ENCODE measurements at regions not wholly inside any gene's neighbourhood (a gene's known extent, or its start where the extent isn't known, plus 50 kb on each side); places are given as distances from the start of the nearest gene placed in this dataset.

DNA sequence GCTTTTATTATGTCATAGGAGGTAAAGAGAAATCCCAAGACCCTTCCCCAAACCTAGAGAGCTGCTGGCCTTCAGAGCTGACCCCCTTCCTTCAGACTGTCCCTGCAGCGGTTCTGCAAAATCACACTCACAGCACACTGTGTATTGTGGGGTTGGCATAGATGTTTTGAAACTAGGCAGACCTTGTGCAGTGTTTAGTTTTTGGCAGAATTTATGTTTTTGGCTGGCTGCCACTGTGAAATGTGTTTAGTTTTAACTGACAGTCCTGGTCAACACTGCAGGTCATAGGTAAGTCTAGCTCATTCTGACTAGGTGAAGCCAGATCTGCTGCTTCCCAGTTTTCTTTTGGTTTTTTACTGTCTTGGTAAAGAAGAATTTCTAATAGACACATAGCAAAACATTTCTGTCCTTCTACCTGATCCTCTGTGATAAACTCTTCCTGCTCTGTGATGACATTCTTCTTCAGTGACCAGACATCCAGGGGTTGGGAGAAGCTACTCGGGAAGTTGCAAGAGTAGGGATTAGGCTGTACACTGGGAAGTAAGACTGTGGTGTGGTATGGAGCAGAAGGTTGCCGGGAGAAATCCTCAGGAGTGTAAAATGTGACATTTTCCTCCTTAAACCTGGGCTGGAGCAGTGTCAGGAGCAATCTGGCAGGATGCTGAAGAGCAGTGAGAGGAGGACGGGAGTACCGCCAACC is 209.6 kb upstream of the MCTP2 start:
- in situ Hi-C loops (cut with HindIII; ENCODE audit: low sequenced_read_pairs), result no loop called here

DNA sequence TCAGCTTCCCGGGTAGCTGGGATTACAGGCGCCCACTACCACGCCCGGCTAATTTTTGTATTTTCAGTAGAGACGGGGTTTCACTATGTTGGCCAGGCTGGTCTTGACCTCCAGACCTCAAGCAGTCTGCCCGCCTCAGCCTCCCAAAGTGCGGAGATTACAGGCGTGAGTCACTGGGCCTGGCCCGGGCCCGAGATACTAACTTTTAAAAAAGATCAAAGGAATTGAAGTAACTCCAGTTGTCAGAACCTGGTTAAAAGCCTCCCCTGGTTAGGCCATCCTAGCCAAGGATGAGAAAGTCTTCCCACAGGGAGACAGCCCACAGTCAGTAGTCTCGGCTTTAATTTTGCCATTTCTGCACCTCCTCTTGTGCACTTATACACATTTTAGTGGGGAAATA is 212.3 kb upstream of the MCTP2 start:
- in situ Hi-C loops (cut with HindIII; ENCODE audit: low sequenced_read_pairs), result no loop called here

DNA sequence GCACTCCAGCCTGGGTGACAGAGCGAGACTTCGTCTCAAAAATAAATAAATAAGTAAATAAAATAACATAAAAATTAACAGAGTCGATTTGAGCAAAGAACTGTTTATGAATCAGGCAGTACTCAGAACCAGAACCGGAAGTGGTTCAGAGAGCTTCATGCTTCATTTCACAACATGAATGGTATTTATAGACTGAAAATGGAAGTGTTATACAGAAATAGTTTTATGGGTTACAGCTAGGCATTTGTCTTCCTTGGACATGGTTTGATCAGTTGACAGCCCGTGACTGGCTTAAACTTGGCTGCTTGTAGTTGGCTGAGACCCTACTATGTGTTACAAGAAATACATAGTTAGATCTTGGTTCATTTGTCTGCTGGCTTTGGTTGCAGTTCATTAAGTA is 216.0 kb upstream of the MCTP2 start:
- in situ Hi-C loops (cut with HindIII; ENCODE audit: low sequenced_read_pairs), result no loop called here

DNA sequence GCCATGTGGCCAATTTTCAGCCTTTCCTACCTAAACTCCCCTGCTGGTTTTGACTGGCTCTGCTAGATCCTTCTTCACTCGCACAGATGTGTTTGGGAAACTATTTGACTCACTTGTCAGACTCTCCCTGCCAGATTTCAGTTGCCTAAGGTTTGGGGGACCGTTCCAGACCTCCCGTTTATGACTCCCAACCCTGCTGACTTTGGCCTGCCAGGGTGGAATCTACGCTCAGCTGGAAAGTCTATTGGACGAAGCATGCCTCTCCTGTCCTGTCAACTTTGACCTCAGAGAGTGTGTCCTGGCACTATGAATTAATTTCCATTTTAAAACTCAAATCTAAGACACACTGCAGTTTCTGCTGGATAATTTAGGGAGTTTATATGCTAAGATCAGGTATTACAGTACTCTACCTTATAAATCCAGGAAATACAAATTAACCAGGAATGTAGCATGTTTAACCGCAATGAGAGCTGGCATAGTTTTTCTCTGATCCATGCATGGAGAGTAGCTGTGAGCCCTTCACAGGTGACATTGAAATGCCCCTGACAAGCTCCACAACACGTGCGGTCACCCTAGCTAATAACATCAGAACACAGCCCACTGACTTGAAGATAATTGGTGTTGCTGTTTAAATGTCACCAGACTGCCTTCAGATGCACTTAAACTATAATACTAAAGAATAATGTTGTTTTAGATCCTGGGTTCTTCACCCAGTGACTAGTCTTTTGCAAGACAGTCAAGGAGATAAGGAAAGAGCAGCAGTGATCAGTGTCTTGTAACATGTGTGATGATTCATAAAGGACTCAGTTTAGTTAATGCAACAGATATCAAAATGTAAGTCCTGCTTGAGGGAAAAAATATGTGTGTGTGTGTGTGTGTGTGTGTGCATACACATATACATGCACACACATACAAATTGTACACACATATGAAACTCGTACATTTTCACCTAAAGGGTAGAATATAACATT is 223.0 kb upstream of the MCTP2 start:
- in situ Hi-C loops (cut with HindIII; ENCODE audit: low sequenced_read_pairs), result no loop called here

DNA sequence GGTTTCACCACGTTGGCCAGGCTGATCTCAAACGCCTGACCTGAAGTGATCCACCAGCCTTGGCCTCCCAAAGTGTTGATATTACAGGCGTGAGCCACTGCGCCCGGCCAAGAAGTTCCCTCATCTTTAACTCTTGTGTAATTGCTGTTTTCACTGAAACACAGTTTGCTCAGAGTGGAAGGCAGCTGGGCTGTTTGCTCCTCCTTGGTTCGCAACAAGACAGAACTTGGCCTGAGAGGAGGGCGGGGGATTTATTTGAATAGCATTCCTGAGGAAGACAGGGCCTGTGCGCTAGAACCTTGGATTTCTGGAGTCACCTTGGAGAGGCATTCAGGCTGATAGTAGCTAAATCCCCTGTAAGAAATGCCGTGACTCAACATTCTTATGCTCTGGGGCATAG is 226.7 kb upstream of the MCTP2 start:
- in situ Hi-C loops (cut with HindIII; ENCODE audit: low sequenced_read_pairs), result no loop called here

DNA sequence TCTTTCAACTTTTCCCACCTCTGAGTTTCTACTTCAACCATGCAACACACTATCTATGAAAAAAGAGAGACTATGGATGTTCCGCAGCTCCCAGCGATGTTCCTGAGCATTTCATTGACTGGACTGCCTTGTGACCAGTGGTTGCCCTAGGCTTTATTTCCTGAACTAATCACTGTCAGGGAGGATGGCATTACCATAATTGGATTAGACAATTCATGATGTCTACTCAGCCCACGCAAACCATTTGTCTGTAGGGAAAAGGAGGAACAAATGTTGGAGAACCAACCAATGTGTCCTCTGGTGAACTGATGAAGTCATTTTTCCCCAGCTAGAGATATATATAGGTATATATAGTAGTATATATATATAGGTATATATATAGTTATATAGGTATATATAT is 229.3 kb upstream of the MCTP2 start:
- in situ Hi-C loops (cut with HindIII; ENCODE audit: low sequenced_read_pairs), result no loop called here

DNA sequence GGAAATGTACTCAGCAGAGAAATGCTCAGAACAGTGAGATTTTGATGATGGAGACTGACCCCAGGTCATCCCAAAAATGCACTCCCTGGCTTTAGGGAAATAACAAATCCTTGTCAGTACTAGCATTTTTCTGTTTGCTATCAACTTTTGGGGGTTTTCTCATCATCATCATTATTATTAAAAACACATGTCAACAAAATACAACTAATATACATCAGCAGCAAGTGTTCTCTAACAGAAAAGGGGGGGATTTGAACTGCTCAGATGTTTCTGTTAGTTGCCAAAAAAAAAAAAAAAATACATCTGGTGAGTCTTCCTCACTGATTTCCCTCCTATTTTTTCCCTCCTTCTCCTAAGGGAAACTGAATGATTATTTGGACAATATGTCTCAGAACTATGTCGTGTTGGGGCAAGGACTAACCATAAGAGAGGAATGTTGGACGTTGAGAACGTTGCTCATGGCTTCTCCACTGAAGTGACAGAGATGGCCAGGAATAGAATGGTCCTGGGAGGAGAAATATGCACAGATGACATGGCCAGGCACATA is 230.0 kb upstream of the MCTP2 start:
- in situ Hi-C loops (cut with HindIII; ENCODE audit: low sequenced_read_pairs), result no loop called here

DNA sequence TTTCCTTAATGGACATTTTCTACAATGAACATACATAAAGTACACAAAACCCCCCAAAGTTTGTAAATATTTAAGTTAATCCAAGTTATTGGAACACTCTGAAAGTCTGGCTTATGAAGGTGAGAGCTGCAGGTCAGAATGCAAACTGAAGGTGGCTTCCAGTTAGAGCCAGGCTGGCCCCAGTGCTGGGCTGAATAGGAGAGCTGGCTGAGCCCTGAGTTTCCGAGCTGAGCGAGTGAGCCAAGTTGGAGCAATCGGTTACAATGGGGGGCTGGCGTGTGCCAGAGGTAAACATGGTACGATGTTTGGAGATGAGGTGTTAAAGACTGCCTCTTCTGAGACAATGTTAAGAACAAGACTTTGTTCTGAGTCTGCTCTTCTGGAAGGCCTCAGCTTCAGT is 230.8 kb upstream of the MCTP2 start:
- in situ Hi-C loops (cut with HindIII; ENCODE audit: low sequenced_read_pairs), result no loop called here

DNA sequence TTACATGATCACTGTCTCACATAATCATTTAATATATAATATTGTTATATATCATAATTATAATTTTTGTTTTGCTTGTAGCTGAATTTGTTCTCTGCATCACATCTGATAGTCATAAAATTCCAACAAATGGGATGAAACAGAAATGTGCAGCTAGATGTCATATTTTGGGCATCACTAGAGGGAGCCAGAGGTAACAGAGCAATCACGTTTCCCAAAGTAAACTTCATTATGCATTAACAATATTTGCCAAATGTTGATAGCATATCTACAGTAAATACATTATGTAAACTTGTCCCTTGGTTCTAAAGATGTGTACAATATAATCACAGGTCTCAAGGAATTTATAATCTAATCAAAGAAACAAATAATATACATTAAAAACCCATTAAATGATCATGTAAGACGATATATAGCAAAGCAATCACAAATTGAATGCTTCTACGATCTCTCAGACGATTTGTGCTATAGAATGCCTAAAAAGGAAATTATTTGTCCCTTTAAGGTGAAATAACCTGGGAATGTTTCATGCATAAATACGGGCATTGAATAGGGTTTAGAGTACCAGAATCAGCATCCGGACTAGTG is 234.2 kb upstream of the MCTP2 start:
- in situ Hi-C loops (cut with HindIII; ENCODE audit: low sequenced_read_pairs), result no loop called here

DNA sequence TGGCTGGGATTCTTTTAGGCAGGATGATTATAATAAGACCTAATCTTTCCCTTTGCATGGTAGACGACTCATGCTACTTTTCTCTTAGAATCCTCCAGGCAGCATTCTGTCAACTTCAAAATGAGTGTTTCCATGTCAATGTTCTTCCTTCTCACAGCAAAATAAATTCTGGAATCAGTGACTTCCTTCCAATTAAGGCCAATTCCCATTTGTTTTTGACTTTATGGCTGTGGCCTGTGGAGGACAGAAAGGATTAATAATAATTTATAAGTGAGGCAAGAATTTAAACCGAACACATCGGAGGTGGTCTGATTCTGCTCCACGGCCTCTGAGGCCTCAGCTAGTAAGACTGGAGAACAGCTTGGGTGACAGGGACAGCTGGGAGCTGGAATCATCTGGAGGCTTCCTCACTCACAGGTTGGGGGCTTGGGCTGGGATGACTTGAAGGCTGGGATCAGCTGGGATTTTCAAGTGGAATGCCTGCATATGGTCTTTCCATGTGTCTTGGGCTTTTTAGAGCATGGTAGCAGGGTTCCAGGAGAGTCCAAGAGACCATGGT is 241.8 kb upstream of the MCTP2 start:
- in situ Hi-C loops (cut with HindIII; ENCODE audit: low sequenced_read_pairs), result no loop called here

DNA sequence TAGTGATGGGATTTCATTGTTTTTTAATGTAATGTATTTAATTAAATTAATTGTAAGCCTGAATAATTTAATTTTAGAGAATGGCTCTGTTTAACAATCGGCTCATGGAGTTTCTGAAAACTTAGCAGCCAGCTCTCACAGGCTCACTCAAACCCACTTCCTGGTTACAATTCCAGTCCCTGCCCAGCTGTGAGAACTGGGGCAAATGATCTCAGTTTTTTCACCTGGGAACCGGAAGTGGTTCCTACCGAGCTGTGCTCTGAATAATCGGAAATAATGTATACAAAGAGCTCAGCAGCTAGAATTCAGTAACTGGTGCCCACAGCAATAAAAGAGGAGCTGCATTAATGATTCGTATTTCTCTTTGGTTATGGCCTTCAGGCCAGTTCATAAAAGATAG is 244.3 kb upstream of the MCTP2 start:
- in situ Hi-C loops (cut with HindIII; ENCODE audit: low sequenced_read_pairs), result no loop called here

DNA sequence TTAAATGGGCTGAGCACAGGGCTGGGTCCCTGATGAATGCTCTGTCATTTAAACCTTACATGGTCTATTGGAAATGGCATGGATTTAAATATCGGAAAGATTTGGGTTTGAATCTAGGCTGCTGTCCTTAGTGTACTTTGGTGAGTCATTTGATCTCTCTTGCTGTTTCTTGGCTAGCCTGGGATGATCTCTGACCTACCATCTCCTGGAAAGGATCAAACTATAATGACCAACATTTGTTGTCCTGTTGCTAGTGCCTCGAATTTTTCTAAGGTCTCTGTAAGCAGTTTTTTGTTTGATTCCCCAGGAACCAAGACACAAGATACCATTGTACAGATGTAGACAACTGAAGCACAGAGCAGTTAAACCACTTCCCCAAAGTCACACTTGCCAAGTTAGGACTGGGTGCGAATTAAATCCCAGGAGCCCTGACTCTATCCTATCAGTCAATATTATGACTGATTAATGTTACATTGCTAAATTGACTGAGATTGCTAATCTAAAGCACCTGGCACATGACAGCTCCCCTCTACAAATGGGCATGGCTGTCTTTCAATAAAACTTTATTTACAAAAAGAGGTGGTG is 244.9 kb upstream of the MCTP2 start:
- in situ Hi-C loops (cut with HindIII; ENCODE audit: low sequenced_read_pairs), result no loop called here

DNA sequence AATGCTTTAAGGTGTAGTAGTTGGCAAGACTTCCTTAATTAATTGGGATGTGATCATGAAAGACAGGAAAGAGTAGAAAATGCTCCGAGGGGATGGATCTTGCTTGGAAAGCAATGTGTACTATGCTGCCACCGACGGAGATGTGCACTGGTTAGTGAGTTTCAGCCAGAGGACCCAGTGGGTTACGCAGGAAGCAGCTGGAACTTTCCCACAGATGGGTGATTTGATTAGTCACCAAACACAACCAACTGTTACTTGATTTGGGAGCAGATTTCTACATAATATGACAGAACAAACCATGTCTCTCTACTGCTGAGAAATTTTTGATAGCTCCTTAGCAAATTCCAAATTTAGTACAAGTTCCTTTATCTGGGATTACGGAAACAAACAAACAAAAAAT is 245.4 kb upstream of the MCTP2 start:
- in situ Hi-C loops (cut with HindIII; ENCODE audit: low sequenced_read_pairs), result no loop called here

DNA sequence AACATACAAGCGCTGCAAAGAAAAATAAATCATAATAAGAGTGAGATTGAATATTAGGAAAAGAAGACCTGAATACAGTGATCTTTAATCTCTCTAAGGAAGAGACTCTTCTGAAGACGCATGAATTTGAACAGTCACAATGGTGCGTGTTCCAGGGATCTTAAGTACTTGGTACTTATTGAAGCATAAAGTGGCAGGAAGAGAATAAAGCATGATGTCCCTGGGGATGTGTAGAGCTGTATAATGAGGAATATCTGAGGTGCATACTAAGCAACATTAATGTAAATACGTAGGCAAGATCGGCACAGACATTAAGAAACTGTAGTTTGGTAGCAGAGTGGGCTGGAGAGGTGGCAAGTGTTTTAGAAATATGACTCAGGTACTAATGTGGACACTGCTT is 246.2 kb upstream of the MCTP2 start:
- in situ Hi-C loops (cut with HindIII; ENCODE audit: low sequenced_read_pairs), result no loop called here

DNA sequence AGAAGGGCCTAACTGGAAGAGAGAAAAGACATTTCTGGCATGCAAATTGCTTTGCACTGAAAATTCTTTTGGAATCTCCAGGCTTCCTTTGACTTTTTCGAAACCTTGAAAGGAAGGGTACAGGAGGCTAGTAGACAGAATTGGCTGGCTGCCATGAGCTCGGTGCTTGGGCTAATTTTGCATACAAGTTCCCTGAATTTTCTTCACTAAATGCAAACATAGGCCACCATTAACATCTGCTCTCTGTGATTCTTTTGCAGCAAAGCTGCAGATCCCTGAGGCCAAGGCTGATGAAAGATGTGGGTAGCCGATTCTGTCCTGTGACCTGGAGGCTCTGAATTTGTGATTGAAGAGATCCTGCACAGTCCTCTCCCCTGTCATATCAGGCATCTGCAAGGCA is 247.8 kb upstream of the MCTP2 start:
- in situ Hi-C loops (cut with HindIII; ENCODE audit: low sequenced_read_pairs), result no loop called here

DNA sequence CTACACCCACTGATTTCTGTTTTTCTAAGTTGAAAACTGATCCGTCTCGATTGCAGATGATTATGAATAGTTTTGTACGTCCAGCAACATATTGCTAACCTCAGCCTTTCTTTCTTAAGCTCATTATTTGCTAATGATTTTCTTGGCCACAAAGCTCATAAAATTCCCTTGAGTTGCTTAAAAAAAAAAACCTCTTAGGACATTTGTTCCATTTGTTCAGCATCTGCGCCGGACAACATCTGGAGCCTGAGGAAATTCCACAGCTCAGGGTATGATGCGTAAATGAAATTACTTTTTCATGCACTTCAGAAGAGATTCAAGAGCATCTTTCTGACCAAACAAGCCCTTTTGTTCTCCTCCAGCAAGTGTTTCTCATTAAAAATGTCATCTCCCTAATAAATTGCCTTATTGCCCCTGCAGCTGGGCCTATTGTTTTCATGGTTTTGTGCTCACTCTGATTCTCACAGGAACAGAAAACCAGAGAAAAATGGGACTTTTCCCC is 249.1 kb upstream of the MCTP2 start:
- in situ Hi-C loops (cut with HindIII; ENCODE audit: low sequenced_read_pairs), result no loop called here

DNA sequence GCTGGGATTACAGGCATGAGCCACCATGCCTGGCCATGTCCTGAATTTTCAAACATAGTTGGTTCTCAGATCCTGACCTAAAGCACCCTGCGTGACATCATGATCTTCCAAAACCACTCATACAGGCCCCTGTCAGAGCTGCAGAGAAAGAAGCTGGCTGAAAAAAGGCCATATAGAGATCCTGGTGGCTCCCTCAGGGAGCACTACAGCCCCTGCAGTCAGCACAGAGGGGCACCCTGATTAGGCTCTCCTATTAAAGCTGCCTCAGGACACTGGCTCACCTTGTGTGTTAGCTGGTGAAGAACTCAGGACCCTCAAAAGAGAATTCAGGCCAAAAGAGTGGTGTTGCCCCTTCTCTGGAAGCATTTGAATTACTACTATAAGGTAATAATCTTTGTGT is 249.7 kb upstream of the MCTP2 start:
- in situ Hi-C loops (cut with HindIII; ENCODE audit: low sequenced_read_pairs), result no loop called here

DNA sequence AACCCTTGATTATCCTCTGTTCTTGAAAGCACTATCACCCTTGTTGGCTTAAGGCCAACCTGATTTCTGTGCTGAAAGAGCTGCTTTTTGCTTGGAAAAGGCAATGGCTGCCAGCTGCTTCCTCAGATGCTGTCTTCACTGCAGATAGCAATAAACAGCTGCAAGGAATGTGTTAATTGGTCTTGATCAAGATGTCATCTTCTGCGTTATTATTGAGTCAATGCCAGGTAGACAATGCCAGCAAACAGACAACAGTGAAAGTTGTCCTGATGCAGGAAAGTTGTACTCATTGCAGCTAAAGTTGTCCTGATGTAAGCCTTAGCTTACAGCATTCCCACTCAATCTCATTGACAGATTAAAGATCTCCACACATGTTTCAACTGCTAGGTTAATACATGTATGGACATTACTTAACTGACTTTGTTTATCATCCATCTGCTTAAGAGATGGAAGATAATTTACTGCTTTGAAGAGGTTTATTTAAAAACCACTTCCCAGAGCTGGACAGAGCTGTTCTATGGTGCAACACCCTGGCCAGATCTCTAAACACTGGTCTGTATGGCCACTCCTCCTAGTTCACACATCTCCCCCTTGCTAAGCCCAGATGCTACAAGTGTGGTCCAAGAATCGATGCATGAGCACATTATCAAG is 251.0 kb upstream of the MCTP2 start:
- in situ Hi-C loops (cut with HindIII; ENCODE audit: low sequenced_read_pairs), result no loop called here

DNA sequence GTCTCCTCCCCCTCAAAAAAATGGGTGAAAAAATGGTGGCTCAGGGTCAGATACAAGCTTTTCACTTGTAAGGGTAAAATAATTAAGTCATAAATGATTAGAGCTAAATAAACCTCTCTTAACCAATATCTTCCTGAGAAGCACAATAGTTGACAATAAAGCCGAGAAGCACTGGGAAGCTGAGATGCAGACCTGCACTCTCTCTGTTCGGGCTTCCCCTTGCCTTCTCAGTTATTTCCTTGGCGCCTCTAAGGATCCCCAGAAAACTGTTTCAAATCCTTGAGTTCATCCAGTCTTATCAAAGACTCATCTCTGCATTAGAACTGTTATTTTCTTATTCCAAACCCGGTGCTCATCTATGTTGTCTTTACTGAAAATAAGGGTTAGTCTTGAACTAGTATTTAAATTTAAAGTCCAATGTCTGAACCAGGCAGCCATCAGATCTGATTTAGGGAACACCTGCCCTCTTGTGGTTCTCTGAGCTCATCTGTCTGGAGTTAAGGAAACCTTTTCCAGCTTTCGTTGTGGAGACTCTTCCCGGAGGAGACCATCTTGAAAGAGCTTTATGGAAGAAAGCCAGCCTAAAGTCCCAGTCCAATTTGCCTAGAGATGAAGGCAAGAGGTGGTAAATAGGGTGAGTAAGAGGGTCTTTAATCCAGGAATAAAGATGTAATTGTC is 256.4 kb upstream of the MCTP2 start:
- in situ Hi-C loops (cut with HindIII; ENCODE audit: low sequenced_read_pairs), result no loop called here

DNA sequence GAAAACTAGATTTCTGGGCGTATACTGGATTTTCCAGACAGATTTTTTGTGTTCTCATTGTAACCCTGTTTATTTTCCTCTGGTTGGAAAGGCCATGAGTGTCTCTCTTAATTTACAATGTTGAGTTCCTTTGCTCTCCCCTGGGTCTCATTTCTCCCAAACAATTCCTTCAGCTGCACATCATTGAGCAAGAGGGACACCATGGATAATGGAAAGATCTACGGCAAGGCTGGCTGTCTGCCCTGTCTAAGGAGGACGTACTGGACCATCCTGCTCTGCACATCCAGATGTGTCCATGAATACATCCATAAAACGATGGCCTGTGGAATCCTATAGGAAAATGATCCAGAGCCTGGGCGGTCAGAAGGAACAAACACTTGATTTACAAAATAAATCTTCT is 258.1 kb upstream of the MCTP2 start:
- in situ Hi-C loops (cut with HindIII; ENCODE audit: low sequenced_read_pairs), result no loop called here
